Gastrocnemius medialis (tissue), 4 donors: ENCODE measurements at regions not wholly inside any gene's neighbourhood (a gene's known extent, or its start where the extent isn't known, plus 50 kb on each side); places are given as distances from the start of the nearest gene placed in this dataset.

Source experiments
- POLR2A ChIP-seq, 2 donors: fragments of 450-650 bp; IDR thresholded peaks; one replicate each; pipeline ENCODE4 v1.6.1; 2017; ENCODE audit warnings: antibody characterized with exemption in 2 of 2, mild to moderate bottlenecking in 2 of 2, moderate library complexity in 2 of 2
- TF ChIP-seq, protein P1 (sequence below), 5 experiments: fragments of 450-650 bp in 3 of 5; fragments of 200-600 bp in 2 of 5; sonication (generic) in 2 of 5; IDR thresholded peaks in 4 of 5; conservative IDR thresholded peaks in 1 of 5; 1 replicate in 4 of 5; 2 replicates in 1 of 5; pipeline ENCODE4 v1.5.1; 2016 to 2019; ENCODE audit warnings: antibody characterized with exemption in 5 of 5, mild to moderate bottlenecking in 3 of 5, moderate library complexity in 3 of 5

DNA sequence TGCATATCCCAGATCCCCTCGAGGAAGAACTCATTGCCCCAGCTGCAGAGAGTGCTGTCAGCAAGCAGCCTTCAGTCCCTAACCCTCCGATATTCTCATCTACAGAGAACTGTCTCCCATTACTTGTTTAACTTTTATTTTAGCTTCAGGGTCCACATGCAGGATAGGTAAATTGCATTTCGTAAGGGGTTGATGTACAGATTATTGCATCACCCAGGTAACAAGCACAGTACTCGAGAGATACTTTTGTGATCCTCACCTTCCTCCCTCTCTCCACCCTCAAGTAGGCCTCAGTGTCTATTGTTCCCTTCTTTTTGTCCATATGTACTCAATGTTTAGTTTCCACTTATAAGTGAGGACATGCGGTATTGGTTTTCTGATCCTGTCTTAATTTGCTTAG, 171.5 kb upstream of the IRS2 start:
- TF ChIP-seq, protein P1, sequence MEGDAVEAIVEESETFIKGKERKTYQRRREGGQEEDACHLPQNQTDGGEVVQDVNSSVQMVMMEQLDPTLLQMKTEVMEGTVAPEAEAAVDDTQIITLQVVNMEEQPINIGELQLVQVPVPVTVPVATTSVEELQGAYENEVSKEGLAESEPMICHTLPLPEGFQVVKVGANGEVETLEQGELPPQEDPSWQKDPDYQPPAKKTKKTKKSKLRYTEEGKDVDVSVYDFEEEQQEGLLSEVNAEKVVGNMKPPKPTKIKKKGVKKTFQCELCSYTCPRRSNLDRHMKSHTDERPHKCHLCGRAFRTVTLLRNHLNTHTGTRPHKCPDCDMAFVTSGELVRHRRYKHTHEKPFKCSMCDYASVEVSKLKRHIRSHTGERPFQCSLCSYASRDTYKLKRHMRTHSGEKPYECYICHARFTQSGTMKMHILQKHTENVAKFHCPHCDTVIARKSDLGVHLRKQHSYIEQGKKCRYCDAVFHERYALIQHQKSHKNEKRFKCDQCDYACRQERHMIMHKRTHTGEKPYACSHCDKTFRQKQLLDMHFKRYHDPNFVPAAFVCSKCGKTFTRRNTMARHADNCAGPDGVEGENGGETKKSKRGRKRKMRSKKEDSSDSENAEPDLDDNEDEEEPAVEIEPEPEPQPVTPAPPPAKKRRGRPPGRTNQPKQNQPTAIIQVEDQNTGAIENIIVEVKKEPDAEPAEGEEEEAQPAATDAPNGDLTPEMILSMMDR (IDR thresholded peaks at IDR 0.05 in 4 of 5, conservative IDR thresholded peaks at IDR 0.05 in 1 of 5), result no peak
- TF ChIP-seq POLR2A (IDR thresholded peaks at IDR 0.05), result no peak
